ENCODE measurements at regions not wholly inside any gene's neighbourhood (a gene's known extent, or its start where the extent isn't known, plus 50 kb on each side); places are given as distances from the start of the nearest gene placed in this dataset.
"Not testable (repeated sequence)": the region's sequence is repeated elsewhere in the genome, so short reads cannot be mapped to it uniquely, and the experiment has no call there.

DNA sequence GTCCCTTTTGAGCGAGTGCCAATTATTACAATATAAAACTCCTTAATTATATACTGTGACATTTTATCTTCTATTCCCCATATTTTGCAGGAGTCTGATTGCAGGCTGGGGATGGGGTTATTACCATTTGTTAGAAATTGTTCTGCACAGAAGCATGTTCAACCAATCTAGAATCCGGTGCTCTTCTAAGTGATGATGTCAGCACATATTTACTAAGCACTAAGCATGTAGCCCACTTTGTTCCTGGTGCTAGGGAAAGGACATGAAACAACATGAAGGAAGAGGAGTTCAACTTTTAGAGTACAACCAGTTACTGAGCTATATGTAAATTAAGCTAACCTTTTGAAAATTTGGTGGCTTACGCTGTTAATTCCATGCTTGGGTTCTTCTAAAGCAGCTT lies 52.8 kb upstream of the IL1RAPL2 start:
- DNase-seq: no peak

GRCh38 chrX:104510801-104511200 lies 55.2 kb upstream of the IL1RAPL2 start:
- no peak for DNase-seq

DNA sequence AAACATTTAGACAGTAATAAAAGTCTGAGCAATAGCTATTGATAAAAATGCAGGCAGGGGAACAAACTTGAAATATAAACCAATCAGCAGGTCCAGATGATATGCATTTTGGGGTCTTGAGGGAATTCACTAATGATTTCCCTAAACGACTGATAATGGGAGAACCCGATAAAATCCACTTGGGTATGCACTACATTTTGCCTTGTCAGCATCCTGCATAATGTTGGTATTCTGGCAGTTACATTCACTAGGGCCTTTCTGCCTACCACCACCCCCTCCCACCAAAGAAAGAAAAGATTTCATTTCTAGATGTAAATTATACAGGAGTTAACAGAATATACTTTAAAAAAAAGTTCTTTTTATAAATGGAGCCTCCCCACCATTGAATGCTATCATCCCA lies 63.5 kb upstream of the IL1RAPL2 start:
- DNase-seq: no peak

GRCh38 chrX:104488811-104489210 lies 77.2 kb upstream of the IL1RAPL2 start:
- no peak for DNase-seq

DNA sequence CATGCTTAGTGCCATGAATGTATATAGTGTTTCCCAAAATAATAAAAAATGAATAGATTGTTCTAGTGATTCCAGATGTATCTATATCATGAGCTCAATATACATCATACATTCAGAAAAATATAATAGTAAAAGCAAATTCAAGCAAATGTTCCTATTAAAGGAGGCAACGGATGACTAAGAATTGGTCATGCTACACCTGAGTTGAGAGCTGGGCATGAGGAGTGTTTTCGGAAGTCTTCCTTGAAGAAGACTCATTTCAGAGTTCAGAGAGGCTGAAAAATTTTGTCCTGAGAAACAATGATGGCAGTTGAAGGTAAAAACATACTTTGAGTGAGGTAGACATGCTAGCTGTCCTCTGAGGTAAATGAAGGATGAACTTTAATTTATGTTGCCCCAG lies 79.3 kb upstream of the IL1RAPL2 start:
- DNase-seq: no peak

GRCh38 chrX:104482757-104483156 lies 83.2 kb upstream of the IL1RAPL2 start:
- DNase-seq: peak in 1 of 2 experiments; percentile 26

GRCh38 chrX:104469771-104470170 lies 96.2 kb upstream of the IL1RAPL2 start:
- DNase-seq: no peak

DNA sequence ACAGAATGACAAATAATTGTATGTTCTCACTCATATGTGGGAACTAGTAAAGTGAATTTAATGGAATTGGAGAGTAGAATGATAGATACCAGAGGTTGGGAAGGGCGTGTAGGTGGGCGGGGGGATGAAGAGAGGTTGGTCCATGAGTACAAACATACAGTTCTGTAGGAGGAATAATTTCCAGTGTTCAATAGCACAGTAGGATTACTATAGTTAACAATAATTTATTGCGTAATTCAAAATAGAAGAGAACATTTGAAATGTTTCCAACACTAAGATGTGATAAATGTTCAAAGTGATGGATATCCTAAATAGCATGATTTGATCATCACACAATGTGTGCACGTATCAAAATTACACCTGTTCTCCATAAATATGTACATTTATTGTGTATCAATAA lies 106.2 kb upstream of the IL1RAPL2 start:
- no peak for DNase-seq

DNA sequence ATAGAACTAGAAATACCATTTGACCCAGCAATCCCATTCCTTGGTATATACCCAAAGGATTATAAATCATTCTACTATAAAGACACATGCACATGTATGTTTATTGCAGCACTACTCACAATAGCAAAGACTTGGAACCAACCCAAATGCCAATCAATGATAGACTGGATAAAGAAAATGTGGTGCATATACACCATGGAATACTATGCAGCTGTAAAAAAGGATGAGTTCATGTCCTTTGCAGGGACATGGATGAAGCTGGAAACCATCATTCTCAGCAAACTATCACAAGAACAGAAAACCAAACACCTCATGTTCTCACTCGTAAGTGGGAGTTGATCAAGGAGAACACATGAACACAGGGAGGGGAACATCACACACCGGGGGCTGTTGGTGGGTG lies 108.9 kb upstream of the IL1RAPL2 start:
- not testable (repeated sequence) for DNase-seq

- no peak for DNase-seq
These were observed 115.7 kb upstream of the IL1RAPL2 start for GRCh38 chrX:104450316-104450715.

- DNase-seq: no peak
These were observed 120.4 kb upstream of the IL1RAPL2 start for GRCh38 chrX:104445591-104445990.

DNA sequence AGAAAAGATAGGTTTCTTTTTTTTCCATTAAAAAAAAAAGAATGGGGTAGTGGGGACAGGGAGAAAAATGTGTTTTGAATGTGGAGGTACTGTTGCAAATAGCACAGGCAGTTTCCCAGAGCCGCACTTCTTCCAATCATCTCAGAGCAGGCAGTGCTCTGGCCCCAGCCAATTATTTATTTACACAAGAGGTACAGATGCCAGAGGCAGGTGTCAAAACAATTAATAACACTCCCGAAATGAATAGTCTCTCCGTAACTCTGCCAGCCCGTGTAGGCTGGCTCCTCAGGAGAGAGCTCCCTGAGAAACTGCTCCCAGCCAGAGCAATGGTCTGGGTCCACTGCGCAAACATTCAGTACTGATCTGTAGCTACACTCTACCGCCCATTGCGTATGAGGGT lies 130.8 kb upstream of the IL1RAPL2 start:
- peak in 1 of 2 experiments; percentile 30 for DNase-seq

DNA sequence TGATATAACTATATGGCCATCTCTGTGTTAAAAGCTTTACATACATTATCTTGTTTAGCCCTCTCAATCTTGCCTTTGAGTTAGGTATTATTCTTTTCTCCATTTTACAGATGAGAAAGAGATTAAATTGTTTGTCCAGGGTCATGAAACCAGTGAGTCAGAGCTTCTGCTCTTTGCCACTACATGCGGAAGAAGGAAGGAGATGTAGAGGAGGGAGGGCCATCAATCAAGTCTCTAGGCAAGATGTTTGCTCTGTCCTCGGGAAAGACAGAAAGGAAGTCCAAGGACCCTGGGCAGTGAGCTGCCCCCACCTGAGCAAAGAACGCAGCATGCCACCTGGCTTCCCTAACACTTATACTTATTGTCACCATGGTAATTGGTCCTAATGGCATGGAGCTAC lies 133.7 kb upstream of the IL1RAPL2 start:
- no peak for DNase-seq

- DNase-seq: no peak
These were observed 135.3 kb upstream of the IL1RAPL2 start for GRCh38 chrX:104430742-104431119.

DNA sequence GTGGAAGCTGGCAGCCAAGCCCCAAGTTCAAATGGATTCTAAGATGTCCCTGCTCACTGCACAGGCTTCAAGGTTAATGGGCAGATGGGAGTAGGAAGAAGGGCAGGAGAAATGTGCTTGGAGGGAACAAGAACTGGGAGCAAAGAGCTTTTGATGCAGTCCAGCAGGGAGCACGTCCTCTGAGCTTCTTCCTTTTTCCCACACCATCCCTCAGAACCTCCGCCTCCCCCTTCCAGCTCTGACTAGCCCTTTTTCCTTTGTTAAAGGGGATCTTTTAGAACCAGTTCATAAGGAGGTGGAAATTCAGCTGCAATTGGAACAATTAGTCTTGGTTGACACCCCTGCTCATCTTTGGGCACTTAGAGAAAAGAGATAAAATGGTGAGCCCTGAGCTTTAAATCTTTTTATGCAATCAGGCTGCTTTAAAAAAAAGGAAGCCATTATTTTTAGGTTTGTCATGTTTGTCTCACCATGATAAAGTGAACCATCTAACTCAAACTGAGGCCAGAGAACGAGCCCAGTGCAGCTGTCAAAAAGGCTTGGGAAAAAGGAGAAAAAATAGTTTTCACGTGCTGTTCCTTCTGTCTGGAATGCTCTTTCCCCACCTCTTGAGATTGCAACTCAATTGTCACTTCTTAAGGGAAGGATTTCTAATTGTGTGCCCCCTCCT lies 135.8 kb upstream of the IL1RAPL2 start:
- no peak for DNase-seq

DNA sequence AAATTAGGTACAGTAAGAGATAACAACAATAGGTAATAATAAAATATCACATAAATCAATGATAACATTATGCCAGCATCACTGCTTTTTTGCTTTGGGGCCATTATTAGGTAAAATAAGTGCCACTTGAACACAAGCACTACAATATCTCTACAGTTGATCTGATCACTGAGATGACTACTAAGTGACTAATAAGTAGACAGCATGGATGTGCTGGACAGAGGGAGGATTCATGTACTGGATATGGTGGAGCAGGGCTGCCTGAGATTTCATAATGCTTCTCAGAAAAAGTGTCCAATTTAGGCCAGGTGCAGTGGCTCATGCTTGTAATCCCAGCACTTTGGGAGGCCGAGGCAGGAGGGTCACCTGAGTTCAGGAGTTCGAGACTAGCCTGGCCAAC lies 137.8 kb upstream of the IL1RAPL2 start:
- no peak for DNase-seq

DNA sequence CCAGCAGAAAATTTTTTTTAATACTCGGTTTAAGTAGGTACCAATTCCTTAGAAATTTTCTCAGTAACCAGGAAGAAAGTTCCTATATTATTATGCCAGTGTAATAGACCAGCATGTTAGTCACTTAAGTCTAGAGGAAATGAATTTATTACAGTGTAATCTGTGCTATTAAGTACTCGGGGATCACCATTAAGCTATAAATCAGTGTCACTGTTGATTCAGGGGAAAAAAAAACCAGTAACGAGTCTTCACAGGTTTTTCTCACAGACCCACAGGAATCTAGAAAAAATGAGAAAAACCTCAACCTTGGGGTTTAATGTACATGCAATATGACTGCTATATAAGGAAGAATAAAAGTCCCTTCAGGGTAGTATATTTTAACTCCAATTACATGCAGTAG lies 138.3 kb upstream of the IL1RAPL2 start:
- peak in 1 of 2 experiments; percentile 22 for DNase-seq

DNA sequence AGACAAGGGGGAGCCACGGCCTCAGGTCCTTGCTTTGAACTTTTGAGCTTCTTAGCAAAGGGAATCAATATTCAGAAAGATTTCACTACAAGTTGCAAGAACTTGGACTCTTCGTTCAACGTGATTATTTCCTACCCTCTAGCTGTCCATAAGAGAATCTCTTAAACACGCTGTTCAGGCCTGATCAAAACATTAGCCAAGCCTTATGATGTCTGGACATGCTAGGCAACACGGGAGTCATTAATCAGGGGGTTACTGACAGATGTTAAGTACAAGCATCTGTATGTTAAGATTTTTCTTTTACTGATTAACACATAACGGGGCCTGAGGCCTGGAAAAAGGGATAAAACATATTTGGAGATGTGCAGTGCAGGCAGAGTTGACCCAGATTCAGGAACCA lies 138.9 kb upstream of the IL1RAPL2 start:
- peak; percentile 13 to 54 for DNase-seq

DNA sequence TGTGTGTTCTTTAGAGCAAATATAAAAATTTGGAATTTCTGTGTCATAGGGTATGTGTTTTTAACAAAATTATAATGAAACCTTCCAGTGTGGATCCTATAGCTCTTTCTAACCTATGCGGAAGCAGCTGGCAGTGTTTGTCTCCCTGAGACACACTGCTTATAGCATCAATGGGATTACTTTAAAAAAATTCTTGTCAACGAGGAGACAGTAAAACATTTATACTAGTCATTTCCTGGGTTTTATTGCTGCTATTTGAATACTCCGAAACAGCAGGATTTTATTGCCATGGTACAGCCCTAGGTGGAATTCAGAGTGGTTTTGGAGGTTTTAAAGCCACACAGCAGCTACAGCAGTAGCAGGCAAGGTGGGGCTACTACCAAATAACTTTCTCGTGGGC lies 145.1 kb upstream of the IL1RAPL2 start:
- no peak for DNase-seq

- DNase-seq: no peak
These were observed 146.1 kb upstream of the IL1RAPL2 start for GRCh38 chrX:104419926-104420325.

GRCh38 chrX:104419211-104419610 lies 146.8 kb upstream of the IL1RAPL2 start:
- DNase-seq: no peak

DNA sequence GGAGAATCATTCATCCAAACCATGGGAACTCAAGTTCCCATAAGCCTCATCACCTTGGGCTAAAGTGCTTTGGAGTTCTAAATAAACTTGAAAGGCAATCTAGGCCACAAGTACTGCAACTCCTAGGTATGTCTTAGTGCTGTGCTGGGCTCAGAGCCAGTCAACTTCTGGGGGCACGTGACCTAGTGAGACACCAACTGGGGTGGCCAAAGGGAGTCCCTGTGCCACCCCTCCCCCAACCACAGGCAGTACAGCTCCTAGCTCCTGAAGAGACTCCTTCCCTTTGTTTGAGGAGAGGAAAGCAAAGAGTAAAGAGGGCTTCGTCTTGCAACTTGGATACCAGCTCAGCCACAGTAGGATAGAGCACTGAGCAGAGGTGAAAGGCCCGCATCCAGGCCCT lies 154.2 kb upstream of the IL1RAPL2 start:
- DNase-seq: no peak

DNA sequence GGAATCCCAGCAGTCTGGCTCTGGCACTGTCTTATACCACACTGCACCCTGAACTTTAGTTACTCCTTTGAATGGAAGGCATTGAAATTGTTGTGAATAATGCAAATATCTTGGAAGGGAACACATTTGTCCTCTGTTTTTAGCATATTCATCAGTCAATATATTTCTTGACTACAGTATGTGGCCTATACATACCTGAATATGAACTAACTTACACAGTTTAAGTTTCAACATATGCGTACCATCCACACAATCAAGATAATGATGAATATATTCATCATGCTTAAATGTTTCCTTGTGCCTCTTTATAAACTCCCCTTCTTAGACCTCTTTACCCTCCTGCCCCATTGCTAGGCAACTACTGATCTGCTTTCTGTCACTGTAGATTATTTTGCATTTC lies 145.7 kb upstream of the ESX1 start:
- DNase-seq: no peak

DNA sequence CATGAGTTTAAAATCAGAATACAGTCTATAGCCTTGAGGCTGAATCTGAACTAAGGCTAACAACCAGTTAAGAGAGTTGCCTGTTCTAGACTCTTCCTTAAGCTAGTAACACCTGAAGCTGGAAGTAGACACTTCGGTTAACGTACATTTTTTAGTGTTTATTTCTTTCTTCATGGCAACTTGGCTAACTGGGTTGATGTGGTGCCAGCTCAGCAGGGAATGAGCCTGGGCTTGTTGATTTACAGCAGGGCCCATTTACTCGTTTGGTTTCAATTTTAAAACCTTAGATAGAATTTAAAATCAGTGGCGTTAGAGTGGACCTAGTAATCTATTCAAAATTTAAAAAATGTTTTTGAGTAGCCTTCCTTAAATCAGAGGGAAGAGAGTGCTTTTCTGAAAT lies 137.6 kb upstream of the ESX1 start:
- DNase-seq: no peak

DNA sequence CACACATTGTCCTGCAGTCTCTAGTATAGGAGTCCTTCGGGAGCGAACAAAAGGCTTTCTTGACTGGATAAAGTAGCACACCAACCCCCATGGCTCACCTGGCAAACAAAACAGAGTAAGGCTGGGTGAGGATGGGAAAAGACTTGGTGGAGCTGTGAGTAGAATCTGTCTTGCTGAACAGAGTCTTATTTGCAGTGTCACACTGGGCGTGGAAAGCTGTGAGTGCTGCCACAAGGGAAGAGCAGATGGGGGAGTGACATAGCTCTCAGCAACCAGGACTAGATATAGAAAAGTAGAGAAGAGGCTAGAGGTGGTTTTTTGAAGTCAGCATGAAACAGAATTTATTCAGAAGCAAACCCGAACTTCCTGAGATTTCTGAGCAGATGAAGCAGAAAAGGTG lies 137.2 kb upstream of the ESX1 start:
- DNase-seq: no peak

DNA sequence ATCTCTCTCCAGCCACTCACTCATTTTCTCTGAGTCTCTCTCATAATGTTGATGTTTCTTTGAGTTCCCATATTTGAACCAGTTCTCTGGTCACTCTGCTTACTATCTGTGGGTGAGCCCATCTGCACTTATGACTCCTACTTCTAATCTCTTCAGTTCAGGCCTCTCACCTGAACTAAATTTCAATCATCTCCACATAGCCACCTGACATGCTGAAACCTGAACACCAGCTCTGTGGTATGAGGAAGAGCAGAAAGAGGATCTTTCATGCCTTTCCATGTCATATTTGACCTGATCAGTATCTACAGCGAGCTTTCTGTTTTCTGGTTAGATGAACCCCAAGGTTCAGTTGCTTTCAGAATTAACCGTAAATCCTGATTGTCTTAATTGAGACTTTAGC lies 122.2 kb upstream of the ESX1 start:
- no peak for DNase-seq
